Thyroid gland (tissue), 4 donors: ENCODE measurements at regions not wholly inside any gene's neighbourhood (a gene's known extent, or its start where the extent isn't known, plus 50 kb on each side); places are given as distances from the start of the nearest gene placed in this dataset.

Experiments used
- CTCF ChIP-seq, 6 experiments: fragments of 200-600 bp in 3 of 6; fragments of 450-650 bp in 3 of 6; sonication (generic) in 3 of 6; IDR thresholded peaks; one replicate each; pipeline ENCODE4 v1.5.1; 2016 to 2019; ENCODE audit warnings: antibody characterized with exemption in 6 of 6, mild to moderate bottlenecking in 2 of 6, inconsistent platforms in 1 of 6, moderate library complexity in 1 of 6
- POLR2A ChIP-seq, 2 donors: fragments of 450-650 bp; IDR thresholded peaks; one replicate each; pipeline ENCODE4 v1.6.1; 2017; ENCODE audit warnings: antibody characterized with exemption in 2 of 2, mild to moderate bottlenecking in 2 of 2, moderate library complexity in 1 of 2

DNA sequence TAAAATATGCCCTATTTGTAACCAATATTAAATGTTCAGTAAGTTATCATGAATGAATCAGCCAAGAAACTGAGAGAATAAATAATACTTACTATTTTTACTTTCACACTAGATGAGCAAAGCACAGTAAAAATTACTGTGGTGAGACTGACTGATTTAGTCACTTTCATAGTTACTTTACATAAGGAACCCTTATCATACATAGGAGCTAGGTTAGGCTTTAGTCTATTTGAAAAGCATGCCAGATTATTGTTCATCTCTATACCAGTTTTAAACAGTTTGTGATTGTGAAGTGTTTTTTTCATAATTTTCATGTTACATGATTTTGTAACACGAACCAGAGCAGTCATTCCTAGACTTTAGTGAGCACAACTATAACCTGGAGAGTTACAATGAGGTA, 80.7 kb upstream of the MAGI2 start:
- no peak for TF ChIP-seq CTCF (IDR thresholded peaks at IDR 0.05)
- TF ChIP-seq POLR2A (IDR thresholded peaks at IDR 0.05): no peak
